Stomach (tissue), 4 donors: ENCODE measurements at regions not wholly inside any gene's neighbourhood (a gene's known extent, or its start where the extent isn't known, plus 50 kb on each side); places are given as distances from the start of the nearest gene placed in this dataset.

Source experiments
- CTCF ChIP-seq, 7 experiments: fragments of 450-650 bp in 4 of 7; fragments of 200-600 bp in 3 of 7; sonication (generic) in 3 of 7; IDR thresholded peaks; one replicate each; pipeline ENCODE4 v1.5.1; 2016 to 2019; ENCODE audit warnings: antibody characterized with exemption in 7 of 7, control low read depth in 2 of 7, mild to moderate bottlenecking in 1 of 7
- EP300 ChIP-seq: sonication (generic); formaldehyde crosslinking; IDR thresholded peaks from one replicate; pipeline ENCODE4 v1.6.1; 2017; ENCODE audit warnings: antibody characterized with exemption
- POLR2A ChIP-seq, 4 donors: fragments of 450-650 bp; IDR thresholded peaks; one replicate each; pipeline ENCODE4 v1.6.1; 2016; ENCODE audit warnings: antibody characterized with exemption in 4 of 4, control low read depth in 2 of 4, mild to moderate bottlenecking in 1 of 4, moderate library complexity in 1 of 4

- TF ChIP-seq POLR2A (IDR thresholded peaks at IDR 0.05): no peak
- TF ChIP-seq CTCF (IDR thresholded peaks at IDR 0.05): no peak
- no peak for TF ChIP-seq EP300
Measured at GRCh38 chr2:226300196-226300886, 499.3 kb downstream of the IRS1 start.
